ENCODE measurements at regions not wholly inside any gene's neighbourhood (a gene's known extent, or its start where the extent isn't known, plus 50 kb on each side); places are given as distances from the start of the nearest gene placed in this dataset.
"Not testable (repeated sequence)": the region's sequence is repeated elsewhere in the genome, so short reads cannot be mapped to it uniquely, and the experiment has no call there.

GRCh38 chr17:33950061-33950460, 305.0 kb upstream of the CCL2 start:
- DNase-seq = no peak

DNA sequence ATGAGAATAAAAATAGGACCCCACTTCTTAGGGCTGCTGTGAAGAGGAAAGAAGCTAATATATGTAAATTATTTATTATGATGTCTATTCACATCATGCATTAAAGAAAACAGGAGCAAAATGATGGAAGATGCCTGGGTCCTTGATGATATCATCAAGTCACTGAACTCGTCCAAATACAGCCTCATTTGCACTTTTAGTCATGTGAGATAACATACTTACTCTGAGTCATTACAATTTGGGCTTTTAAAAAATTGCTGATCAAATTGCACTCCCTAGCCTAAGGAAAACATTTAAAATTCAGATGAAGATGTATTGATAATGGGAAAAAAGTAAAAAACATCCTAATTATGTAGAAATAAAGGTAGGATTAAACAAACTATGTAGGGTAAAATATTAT, 302.7 kb upstream of the CCL2 start:
- no peak for DNase-seq

GRCh38 chr17:33954597-33954996, 300.5 kb upstream of the CCL2 start:
- DNase-seq = no peak

DNA sequence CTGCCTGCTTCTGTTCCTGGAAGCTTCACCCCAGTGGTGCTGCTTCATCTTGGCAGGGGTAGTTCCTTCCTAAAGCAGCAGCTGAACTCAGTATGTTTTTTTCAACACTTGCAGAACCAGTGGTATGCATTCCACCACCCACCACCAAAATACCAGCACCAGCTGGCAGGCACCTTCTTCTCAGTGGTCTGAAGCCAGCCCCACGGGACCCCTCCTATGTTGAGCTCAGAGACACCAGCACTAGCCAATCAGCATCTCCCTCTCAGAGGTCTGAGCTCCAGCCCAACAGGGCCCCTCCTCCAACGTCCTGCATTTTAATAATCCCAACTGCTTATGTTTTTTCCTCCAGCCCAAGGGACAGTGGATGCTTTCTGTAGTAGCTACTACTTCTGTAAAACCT, 299.6 kb upstream of the CCL2 start:
- no peak for DNase-seq

DNA sequence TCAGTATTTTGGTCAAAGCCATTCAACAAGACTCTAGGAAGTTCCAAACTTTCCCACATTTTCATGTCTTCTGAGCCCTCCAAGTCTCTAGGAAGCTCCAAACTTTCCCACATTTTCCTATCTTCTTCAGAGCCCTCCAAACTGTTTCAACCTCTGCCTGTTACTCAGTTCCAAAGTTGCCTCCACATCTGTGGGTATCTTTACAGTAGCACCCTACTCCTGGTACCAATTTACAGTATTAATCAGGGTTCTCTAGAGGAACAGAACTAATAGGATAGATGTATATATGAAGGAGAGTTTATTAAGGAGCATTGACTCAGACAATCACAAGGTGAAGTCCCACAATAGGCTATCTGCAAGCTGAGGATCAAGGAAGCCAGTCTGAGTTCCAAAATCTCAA, 296.0 kb upstream of the CCL2 start:
- DNase-seq = not testable (repeated sequence)

GRCh38 chr17:33962857-33963655, 292.0 kb upstream of the CCL2 start:
- DNase-seq = no peak

DNA sequence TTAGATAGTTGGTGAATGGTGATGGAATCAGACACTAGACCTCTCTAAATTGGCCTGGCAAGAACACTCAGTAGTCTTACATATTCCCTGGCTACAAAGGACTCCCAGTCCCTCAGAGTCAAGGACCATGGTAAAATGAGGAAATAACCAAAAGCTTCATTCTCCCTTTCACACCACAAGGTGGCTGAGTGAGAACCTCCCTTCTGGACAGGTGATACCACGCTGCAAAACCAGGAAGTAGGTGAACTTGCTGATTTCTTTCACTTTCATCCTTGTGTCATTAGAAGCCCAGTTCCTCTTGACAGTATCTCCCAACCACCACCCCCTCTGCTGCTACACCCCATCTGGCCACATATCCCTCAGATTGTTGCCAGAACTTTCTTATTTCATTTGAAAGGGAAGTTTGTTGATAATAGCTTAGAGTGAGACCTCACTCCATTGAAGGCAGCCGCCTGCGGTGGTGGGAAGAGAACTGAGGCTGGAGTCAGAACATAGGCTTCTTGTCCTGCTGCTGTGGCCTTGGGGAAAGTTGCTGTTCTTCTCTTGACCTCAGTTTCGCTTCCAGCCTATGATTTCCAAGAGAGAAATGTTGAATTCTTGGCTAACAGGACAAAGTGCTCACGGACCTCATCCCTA, 290.6 kb upstream of the CCL2 start:
- DNase-seq = no peak

GRCh38 chr17:33966410-33967059, 288.6 kb upstream of the CCL2 start:
- DNase-seq = no peak

DNA sequence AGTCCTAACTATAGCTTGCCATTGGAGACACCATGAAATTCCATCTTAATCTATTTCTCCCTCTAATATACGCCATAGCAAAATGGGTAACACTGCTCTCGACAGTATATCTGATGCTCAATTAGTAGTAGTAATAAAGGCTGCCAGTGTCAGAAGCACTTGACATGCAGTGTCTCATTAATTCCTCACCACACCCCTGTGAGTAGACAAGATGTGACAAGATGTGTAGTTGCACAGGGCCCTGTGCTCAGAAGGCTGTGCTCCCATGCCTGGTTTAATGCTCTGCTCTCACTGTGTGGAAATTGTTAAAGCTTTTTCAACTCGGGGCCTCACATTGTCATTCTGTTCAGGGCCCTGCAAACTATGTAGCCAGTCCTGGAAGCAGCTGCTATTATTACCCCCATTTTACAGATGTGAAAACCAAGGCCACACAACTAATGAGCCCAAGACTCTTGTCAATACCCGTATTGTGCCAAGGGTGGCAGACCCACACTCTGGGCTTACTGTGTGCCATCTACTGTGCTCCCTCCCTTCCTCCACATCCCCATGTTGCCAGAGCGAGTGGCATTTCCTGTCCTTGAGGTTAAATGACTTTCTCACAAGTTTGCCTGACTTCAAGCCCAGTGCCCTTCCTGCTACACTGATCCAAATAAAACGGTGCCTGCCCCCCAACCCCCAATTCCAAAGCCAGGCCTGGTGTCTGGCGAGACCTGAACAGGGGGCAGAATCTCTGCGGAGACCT, 287.3 kb upstream of the CCL2 start:
- no peak for DNase-seq

GRCh38 chr17:33968350-33969044, 286.6 kb upstream of the CCL2 start:
- DNase-seq = no peak

DNA sequence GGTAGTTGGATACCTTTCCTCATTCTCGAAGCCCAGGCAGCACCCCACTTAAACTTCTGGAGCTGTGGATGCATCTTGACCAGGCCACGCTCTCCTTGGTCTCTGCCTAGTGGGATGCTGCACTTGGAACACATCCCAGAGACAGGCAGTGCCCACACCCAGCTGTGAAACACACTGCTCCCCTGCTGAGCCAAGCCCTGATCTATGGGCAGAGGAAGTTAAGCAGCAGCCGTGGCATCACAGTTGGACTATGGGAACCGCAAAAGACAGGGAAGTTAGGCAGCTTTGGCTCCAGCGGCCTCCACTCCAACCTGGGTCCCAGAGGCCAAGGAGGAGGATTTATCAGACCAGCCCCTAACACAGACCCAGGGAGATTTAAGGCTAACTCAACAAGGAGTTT, 284.8 kb upstream of the CCL2 start:
- no peak for DNase-seq

- no peak for DNase-seq
These were observed 282.3 kb upstream of the CCL2 start for GRCh38 chr17:33972763-33973162.

GRCh38 chr17:33973491-33973890, 281.6 kb upstream of the CCL2 start:
- no peak for DNase-seq

DNA sequence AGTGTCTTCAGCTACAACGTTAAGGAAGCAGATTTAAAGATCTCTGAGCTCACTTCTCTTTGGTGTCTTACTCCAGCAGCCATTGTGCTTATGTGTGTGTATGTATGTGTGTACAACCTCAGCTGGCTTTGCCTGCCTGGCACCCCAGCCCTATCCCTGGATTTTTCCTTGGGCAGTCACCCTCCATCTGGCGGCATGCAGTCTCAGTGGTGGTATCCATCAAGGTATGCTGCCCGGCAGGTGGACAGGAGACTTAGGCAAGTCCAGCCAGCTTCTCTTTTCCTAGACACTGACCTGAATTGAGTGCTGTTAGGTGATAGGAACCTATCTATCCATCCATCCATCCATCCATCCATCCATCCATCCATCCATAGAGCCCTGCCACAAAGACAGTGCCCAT, 280.8 kb upstream of the CCL2 start:
- DNase-seq = no peak

- no peak for DNase-seq
These were observed 278.3 kb upstream of the CCL2 start for GRCh38 chr17:33976831-33977230.

DNA sequence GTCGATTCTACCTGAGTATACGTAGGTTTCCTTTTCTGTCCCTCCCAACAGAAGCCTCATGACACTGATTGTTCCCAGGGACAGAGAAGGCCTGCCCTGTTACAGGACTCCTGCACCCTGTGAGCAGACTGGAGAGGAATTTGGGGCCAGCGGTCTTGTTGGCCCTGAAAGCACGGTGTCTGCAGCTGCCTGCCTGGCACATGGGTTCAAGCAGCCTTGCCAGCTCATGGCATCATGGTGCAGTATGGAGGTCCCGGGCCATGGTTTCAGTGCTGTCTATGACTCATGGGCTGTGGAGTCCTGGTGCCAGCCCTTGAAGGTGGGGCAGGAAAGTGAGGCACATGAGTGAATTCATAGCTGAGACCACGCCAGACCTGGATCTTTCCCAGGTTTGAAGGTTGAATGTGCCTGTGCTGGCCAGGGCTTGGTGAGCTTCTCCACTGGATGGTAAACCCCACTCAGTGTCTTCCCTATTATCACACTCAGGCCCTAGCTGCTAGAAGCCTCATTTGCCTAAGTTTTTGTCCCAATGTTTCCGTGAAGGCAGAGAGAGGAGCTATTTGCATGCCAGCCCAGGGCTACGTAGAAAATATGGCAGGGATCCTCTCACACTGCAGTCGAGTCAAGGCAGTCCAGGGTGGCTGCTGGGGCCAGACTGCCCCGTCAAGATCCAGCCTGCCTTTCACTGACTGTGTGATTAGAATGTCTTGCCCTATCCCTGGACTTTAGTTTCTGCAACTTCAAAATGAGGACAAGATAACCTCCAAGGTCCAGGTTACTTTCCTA, 277.2 kb upstream of the CCL2 start:
- DNase-seq = no peak

DNA sequence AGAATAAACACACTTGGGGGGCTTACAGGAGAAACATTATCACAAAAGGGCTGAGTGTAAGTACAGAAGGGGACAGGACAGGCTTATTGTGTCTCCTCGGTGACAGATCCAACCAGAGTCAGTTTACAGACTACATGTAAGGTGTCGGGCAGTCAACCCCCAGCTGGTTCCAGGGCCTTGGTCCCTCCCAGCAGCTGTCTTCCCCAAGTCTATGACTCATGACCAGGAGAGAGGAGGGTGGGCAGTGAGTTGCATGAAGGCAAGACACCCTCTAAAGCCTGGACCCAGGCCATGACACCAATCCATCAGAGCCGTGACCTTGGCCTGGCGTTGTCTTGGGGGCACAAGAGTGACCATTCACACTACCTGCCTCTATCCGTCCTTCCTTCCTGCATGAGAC, 276.2 kb upstream of the CCL2 start:
- no peak for DNase-seq

- DNase-seq = no peak
These were observed 274.9 kb upstream of the CCL2 start for GRCh38 chr17:33980193-33980592.

GRCh38 chr17:33981711-33982601, 273.1 kb upstream of the CCL2 start:
- DNase-seq = no peak

- no peak for DNase-seq
These were observed 272.2 kb upstream of the CCL2 start for GRCh38 chr17:33982909-33983308.
